ENCODE measurements at regions not wholly inside any gene's neighbourhood (a gene's known extent, or its start where the extent isn't known, plus 50 kb on each side); places are given as distances from the start of the nearest gene placed in this dataset.

GRCh38 chr12:90295858-90296257 lies 587.2 kb upstream of the ATP2B1 start:
- intact Hi-C loops (cut with DNase I, micrococcal nuclease) = no loop called here
- H3K4me3 ChIP-seq = no peak overlapping the region
- ATAC-seq (no peak), DNase-seq (no peak)
- TF ChIP-seq CTCF (IDR thresholded peaks at IDR 0.05) = no peak
- H3K9me3 ChIP-seq = no peaks in the 10 kb centered on the region
- H3K4me1 ChIP-seq (ENCODE audit: low read depth) = no peaks in the 10 kb centered on the region
- H3K36me3 ChIP-seq (ENCODE audit: low read depth) = no peaks in the 10 kb centered on the region

GRCh38 chr12:90292183-90292582 lies 583.5 kb upstream of the ATP2B1 start:
- no peaks in the 10 kb centered on the region for H3K4me1 ChIP-seq (ENCODE audit: low read depth)
- intact Hi-C loops (cut with DNase I, micrococcal nuclease) = no loop called here
- no peak overlapping the region for H3K4me3 ChIP-seq
- no peak for DNase-seq
- H3K9me3 ChIP-seq = peaks cover 4% of the 10 kb centered on the region
- H3K36me3 ChIP-seq (ENCODE audit: low read depth) = no peaks in the 10 kb centered on the region
- ATAC-seq = no peak
- TF ChIP-seq CTCF (IDR thresholded peaks at IDR 0.05) = no peak

GRCh38 chr12:90290980-90291975 lies 582.6 kb upstream of the ATP2B1 start:
- DNase-seq (no peak), ATAC-seq (no peak)
- Histone ChIP-seq H3K4me3 (no peak overlapping the region), H3K4me1 (ENCODE audit: low read depth) (no peaks in the 10 kb centered on the region), H3K9me3 (peaks cover 4% of the 10 kb centered on the region), H3K36me3 (ENCODE audit: low read depth) (no peaks in the 10 kb centered on the region)
- no peak for TF ChIP-seq CTCF (IDR thresholded peaks at IDR 0.05)
- intact Hi-C loops (cut with DNase I, micrococcal nuclease) = no loop called here

- Histone ChIP-seq H3K36me3 (ENCODE audit: low read depth) (no peaks in the 10 kb centered on the region), H3K4me1 (ENCODE audit: low read depth) (no peaks in the 10 kb centered on the region), H3K9me3 (peaks cover 4% of the 10 kb centered on the region), H3K4me3 (no peak overlapping the region)
- DNase-seq (no peak), ATAC-seq (no peak)
- intact Hi-C loops (cut with DNase I, micrococcal nuclease) = no loop called here
- no peak for TF ChIP-seq CTCF (IDR thresholded peaks at IDR 0.05)
These were observed 578.9 kb upstream of the ATP2B1 start for GRCh38 chr12:90287585-90287984.

- ATAC-seq = no peak
- TF ChIP-seq CTCF (IDR thresholded peaks at IDR 0.05) = no peak
- DNase-seq = no peak
- H3K9me3 ChIP-seq = peaks cover 11% of the 10 kb centered on the region
- no peaks in the 10 kb centered on the region for H3K4me1 ChIP-seq (ENCODE audit: low read depth)
- no peaks in the 10 kb centered on the region for H3K36me3 ChIP-seq (ENCODE audit: low read depth)
- intact Hi-C loops (cut with DNase I, micrococcal nuclease) = no loop called here
- H3K4me3 ChIP-seq = no peak overlapping the region
These were observed 572.7 kb upstream of the ATP2B1 start for GRCh38 chr12:90281154-90281868.

All from mucosa of descending colon (tissue), 3 donors.